Fibroblast of lung (primary cell): ENCODE measurements at regions not wholly inside any gene's neighbourhood (a gene's known extent, or its start where the extent isn't known, plus 50 kb on each side); places are given as distances from the start of the nearest gene placed in this dataset.

Experiments
- DNase-seq, 2 donors: peaks; one replicate each; pipeline versions ENCODE4 v3.0.0 to v3.0.0-alpha.2; 2010; ENCODE audit warnings: low read depth in 2 of 2
- H2AFZ ChIP-seq: 2 replicates; pipeline ENCODE4 v1.5.1; 2012; ENCODE audit warnings: low read length, control low read depth, inconsistent platforms
- H3K27ac ChIP-seq: 2 replicates; pipeline ENCODE4 v1.5.1; 2011; ENCODE audit warnings: low read length, control low read depth; ENCODE audit not compliant: insufficient read depth
- H3K27me3 ChIP-seq: 2 replicates; pipeline ENCODE4 v1.5.1; 2011; ENCODE audit warnings: mild to moderate bottlenecking, low read length; ENCODE audit not compliant: control insufficient read depth, insufficient read depth
- H3K36me3 ChIP-seq: 2 replicates; pipeline ENCODE4 v1.5.1; 2011; ENCODE audit warnings: low read length; ENCODE audit not compliant: control insufficient read depth, insufficient read depth
- H3K4me1 ChIP-seq: 2 replicates; pipeline ENCODE4 v1.5.1; 2011; ENCODE audit warnings: low read length; ENCODE audit not compliant: control insufficient read depth, insufficient read depth; ENCODE audit errors: extremely low read depth
- H3K4me2 ChIP-seq: 2 replicates; pipeline ENCODE4 v1.5.1; 2011; ENCODE audit warnings: low read length, control low read depth; ENCODE audit not compliant: insufficient read depth; ENCODE audit errors: extremely low read depth
- H3K4me3 ChIP-seq, 4 experiments: fragments of 200-600 bp in 1 of 4; sonication (generic) in 1 of 4; replicated peaks in 1 of 4; 2 replicates each; pipeline ENCODE4 v1.5.1; 2011 to 2016; ENCODE audit warnings: low read length in 4 of 4, low read depth in 3 of 4, mild to moderate bottlenecking in 3 of 4, control low read depth in 2 of 4, inconsistent platforms in 1 of 4, mixed read lengths in 1 of 4; ENCODE audit not compliant: insufficient read depth in 1 of 4; ENCODE audit errors: control extremely low read depth in 1 of 4
- H3K79me2 ChIP-seq: 2 replicates; pipeline ENCODE4 v1.5.1; 2012; ENCODE audit warnings: mild to moderate bottlenecking, low read length, inconsistent platforms; ENCODE audit not compliant: control insufficient read depth, insufficient read depth
- H3K9ac ChIP-seq: 2 replicates; pipeline ENCODE4 v1.5.1; 2011; ENCODE audit warnings: mild to moderate bottlenecking, low read length, control low read depth; ENCODE audit not compliant: insufficient read depth
- H3K9me3 ChIP-seq: 2 replicates; pipeline ENCODE4 v1.5.1; 2012; ENCODE audit warnings: low read depth, low read length; ENCODE audit not compliant: control insufficient read depth, insufficient read depth
- H4K20me1 ChIP-seq: 2 replicates; pipeline ENCODE4 v1.5.1; 2011; ENCODE audit warnings: low read length; ENCODE audit not compliant: control insufficient read depth, insufficient read depth; ENCODE audit errors: extremely low read depth
- CTCF ChIP-seq, 2 donors: IDR thresholded peaks in 1 of 2; conservative IDR thresholded peaks in 1 of 2; 1 replicate in 1 of 2; 2 replicates in 1 of 2; pipeline ENCODE4 v1.5.1; 2011 to 2012; ENCODE audit warnings: low read length in 2 of 2, control low read depth in 1 of 2, inconsistent platforms in 1 of 2, low read depth in 1 of 2, mild to moderate bottlenecking in 1 of 2
- EZH2 ChIP-seq: IDR thresholded peaks from 2 replicates; pipeline ENCODE4 v1.5.1; 2012; ENCODE audit warnings: low read length, control low read depth, mild to moderate bottlenecking; ENCODE audit errors: missing control alignments

GRCh38 chr5:62956597-62956996 is 378.0 kb downstream of the LRRC70 start:
- DNase-seq = no peak
- no peak overlapping the region for H3K27ac ChIP-seq
- no peak overlapping the region for H3K9ac ChIP-seq
- H3K27me3 ChIP-seq = no peaks in the 10 kb centered on the region
- H3K36me3 ChIP-seq = no peaks in the 10 kb centered on the region
- no peak overlapping the region for H3K4me2 ChIP-seq
- H2AFZ ChIP-seq = no peak overlapping the region
- H3K4me1 ChIP-seq = no peaks in the 10 kb centered on the region
- H3K9me3 ChIP-seq = no peaks in the 10 kb centered on the region
- no peaks in the 10 kb centered on the region for H3K79me2 ChIP-seq
- H4K20me1 ChIP-seq = no peaks in the 10 kb centered on the region
- no peak overlapping the region for H3K4me3 ChIP-seq
- TF ChIP-seq CTCF (conservative IDR thresholded peaks at IDR 0.05 in 1 of 2, IDR thresholded peaks at IDR 0.05 in 1 of 2; ENCODE audit: low read depth in 1 of 2, low read length in 2 of 2) (no peak), EZH2 (no peak)

GRCh38 chr5:62954578-62954977 is 376.0 kb downstream of the LRRC70 start:
- Histone ChIP-seq H3K36me3 (no peaks in the 10 kb centered on the region), H3K79me2 (no peaks in the 10 kb centered on the region), H3K27ac (no peak overlapping the region), H3K4me3 (no peak overlapping the region), H3K4me2 (no peak overlapping the region), H4K20me1 (no peaks in the 10 kb centered on the region), H3K27me3 (no peaks in the 10 kb centered on the region), H3K9ac (no peak overlapping the region), H3K9me3 (no peaks in the 10 kb centered on the region), H3K4me1 (no peaks in the 10 kb centered on the region), H2AFZ (no peak overlapping the region)
- no peak for DNase-seq
- TF ChIP-seq EZH2 (no peak), CTCF (conservative IDR thresholded peaks at IDR 0.05 in 1 of 2, IDR thresholded peaks at IDR 0.05 in 1 of 2; ENCODE audit: low read depth in 1 of 2, low read length in 2 of 2) (no peak)

- Histone ChIP-seq H3K4me2 (no peak overlapping the region), H3K27ac (no peak overlapping the region)
Measured at GRCh38 chr5:62948301-62948700, 369.7 kb downstream of the LRRC70 start.

More at GRCh38 chr5:62948301-62948700, 369.7 kb downstream of the LRRC70 start:
- no peak overlapping the region for H3K4me3 ChIP-seq
- H2AFZ ChIP-seq = no peak overlapping the region
- no peak for DNase-seq
- no peaks in the 10 kb centered on the region for H3K79me2 ChIP-seq
- H4K20me1 ChIP-seq = no peaks in the 10 kb centered on the region
- H3K9ac ChIP-seq = no peak overlapping the region
- no peak for TF ChIP-seq EZH2
- no peak for TF ChIP-seq CTCF (conservative IDR thresholded peaks at IDR 0.05 in 1 of 2, IDR thresholded peaks at IDR 0.05 in 1 of 2; ENCODE audit: low read depth in 1 of 2, low read length in 2 of 2)
- H3K9me3 ChIP-seq = no peaks in the 10 kb centered on the region
- H3K4me1 ChIP-seq = no peaks in the 10 kb centered on the region
- no peaks in the 10 kb centered on the region for H3K36me3 ChIP-seq
- no peaks in the 10 kb centered on the region for H3K27me3 ChIP-seq
